Stimulated activated effector memory CD8-positive, alpha-beta T cell treated with anti-CD3 and anti-CD28 coated beads, Interleukin-12 subunit alpha, Interleukin-12 subunit beta, amount 100 ng/mL, for 72 hours (primary cell): ENCODE measurements at regions not wholly inside any gene's neighbourhood (a gene's known extent, or its start where the extent isn't known, plus 50 kb on each side); places are given as distances from the start of the nearest gene placed in this dataset.

ENCODE experiments used
- ATAC-seq: fragments of 150-1000 bp; cut with Tn5 transposase; 2 replicates; pipeline ENCODE4 v1.10.0; 2021
- DNase-seq, 2 donors: peaks; one replicate each; pipeline ENCODE4 v3.0.0; 2021 to 2022; ENCODE audit warnings: low spot score in 2 of 2
- H3K27ac Mint-ChIP-seq: one replicate; pipeline ENCODE4 v1.8.0; 2022; ENCODE audit warnings: mild to moderate bottlenecking, mixed read lengths
- H3K36me3 Mint-ChIP-seq: one replicate; pipeline ENCODE4 v1.8.0; 2022; ENCODE audit warnings: mild to moderate bottlenecking, mixed read lengths
- H3K4me1 Mint-ChIP-seq: one replicate; pipeline ENCODE4 v1.8.0; 2022; ENCODE audit warnings: mixed read lengths
- H3K4me3 Mint-ChIP-seq: one replicate; pipeline ENCODE4 v1.8.0; 2022; ENCODE audit warnings: mild to moderate bottlenecking, mixed read lengths
- H3K9me3 Mint-ChIP-seq: one replicate; pipeline ENCODE4 v1.8.0; 2022; ENCODE audit warnings: mixed read lengths

- Mint-ChIP-seq H3K36me3 (no peaks in the 10 kb centered on the region), H3K4me1 (no peaks in the 10 kb centered on the region), H3K4me3 (no peak overlapping the region), H3K27ac (no peak overlapping the region), H3K9me3 (peaks cover 2% of the 10 kb centered on the region)
- DNase-seq (no peak), ATAC-seq (no peak)
These were observed 518.2 kb downstream of the TLR4 start for GRCh38 chr9:118222375-118222774.

- H3K27ac Mint-ChIP-seq = no peak overlapping the region
- H3K36me3 Mint-ChIP-seq = no peaks in the 10 kb centered on the region
- no peaks in the 10 kb centered on the region for H3K4me1 Mint-ChIP-seq
- no peak for DNase-seq
- peaks cover 2% of the 10 kb centered on the region for H3K9me3 Mint-ChIP-seq
- no peak overlapping the region for H3K4me3 Mint-ChIP-seq
- ATAC-seq = no peak
These were observed 518.9 kb downstream of the TLR4 start for GRCh38 chr9:118223111-118223510.

GRCh38 chr9:118230329-118230728 is 526.1 kb downstream of the TLR4 start:
- ATAC-seq = no peak
- no peak for DNase-seq
- H3K9me3 Mint-ChIP-seq = no peaks in the 10 kb centered on the region
- H3K27ac Mint-ChIP-seq = no peak overlapping the region
- H3K4me3 Mint-ChIP-seq = no peak overlapping the region
- H3K36me3 Mint-ChIP-seq = no peaks in the 10 kb centered on the region
- H3K4me1 Mint-ChIP-seq = no peaks in the 10 kb centered on the region

GRCh38 chr9:118236625-118237024 is 532.4 kb downstream of the TLR4 start:
- DNase-seq (no peak), ATAC-seq (no peak)
- Mint-ChIP-seq H3K36me3 (no peaks in the 10 kb centered on the region), H3K4me3 (no peak overlapping the region), H3K4me1 (no peaks in the 10 kb centered on the region), H3K27ac (no peak overlapping the region), H3K9me3 (peaks cover 2% of the 10 kb centered on the region)

GRCh38 chr9:118238139-118238538 is 533.9 kb downstream of the TLR4 start:
- no peaks in the 10 kb centered on the region for H3K36me3 Mint-ChIP-seq
- peaks cover 2% of the 10 kb centered on the region for H3K9me3 Mint-ChIP-seq
- H3K27ac Mint-ChIP-seq = no peak overlapping the region
- no peak for ATAC-seq
- DNase-seq = no peak
- no peak overlapping the region for H3K4me3 Mint-ChIP-seq
- H3K4me1 Mint-ChIP-seq = no peaks in the 10 kb centered on the region

GRCh38 chr9:118252027-118252426 is 547.8 kb downstream of the TLR4 start:
- H3K27ac Mint-ChIP-seq = no peak overlapping the region
- H3K4me3 Mint-ChIP-seq = no peak overlapping the region
- DNase-seq (no peak), ATAC-seq (no peak)
- H3K4me1 Mint-ChIP-seq = no peaks in the 10 kb centered on the region
- H3K9me3 Mint-ChIP-seq = peaks cover 3% of the 10 kb centered on the region
- no peaks in the 10 kb centered on the region for H3K36me3 Mint-ChIP-seq

- peaks cover 8% of the 10 kb centered on the region for H3K9me3 Mint-ChIP-seq
- no peaks in the 10 kb centered on the region for H3K4me1 Mint-ChIP-seq
- no peaks in the 10 kb centered on the region for H3K36me3 Mint-ChIP-seq
- H3K4me3 Mint-ChIP-seq = no peak overlapping the region
- no peak for ATAC-seq
- H3K27ac Mint-ChIP-seq = no peak overlapping the region
- no peak for DNase-seq
These were observed 558.0 kb downstream of the TLR4 start for GRCh38 chr9:118262191-118262590.

GRCh38 chr9:118263949-118264348 is 559.7 kb downstream of the TLR4 start:
- Mint-ChIP-seq H3K9me3 (peaks cover 5% of the 10 kb centered on the region), H3K36me3 (no peaks in the 10 kb centered on the region), H3K27ac (no peak overlapping the region), H3K4me3 (no peak overlapping the region), H3K4me1 (no peaks in the 10 kb centered on the region)
- ATAC-seq (no peak), DNase-seq (no peak)

- Mint-ChIP-seq H3K9me3 (peaks cover 4% of the 10 kb centered on the region), H3K4me1 (no peaks in the 10 kb centered on the region), H3K36me3 (no peaks in the 10 kb centered on the region), H3K27ac (no peak overlapping the region), H3K4me3 (no peak overlapping the region)
- DNase-seq = no peak
- no peak for ATAC-seq
These were observed 563.8 kb downstream of the TLR4 start for GRCh38 chr9:118268046-118268445.

- Mint-ChIP-seq H3K36me3 (no peaks in the 10 kb centered on the region), H3K27ac (no peak overlapping the region), H3K4me3 (no peak overlapping the region), H3K4me1 (no peaks in the 10 kb centered on the region), H3K9me3 (peaks cover 4% of the 10 kb centered on the region)
- no peak for ATAC-seq
- no peak for DNase-seq
These were observed 565.4 kb downstream of the TLR4 start for GRCh38 chr9:118269623-118270022.

GRCh38 chr9:118271331-118271730 is 567.1 kb downstream of the TLR4 start:
- Mint-ChIP-seq H3K4me3 (no peak overlapping the region), H3K27ac (no peak overlapping the region), H3K4me1 (no peaks in the 10 kb centered on the region), H3K36me3 (no peaks in the 10 kb centered on the region), H3K9me3 (peaks cover 4% of the 10 kb centered on the region)
- ATAC-seq (no peak), DNase-seq (no peak)

GRCh38 chr9:118271936-118272335 is 567.7 kb downstream of the TLR4 start:
- Mint-ChIP-seq H3K36me3 (no peaks in the 10 kb centered on the region), H3K9me3 (peaks cover 4% of the 10 kb centered on the region), H3K27ac (no peak overlapping the region), H3K4me3 (no peak overlapping the region), H3K4me1 (no peaks in the 10 kb centered on the region)
- DNase-seq (no peak), ATAC-seq (no peak)

- Mint-ChIP-seq H3K4me1 (no peaks in the 10 kb centered on the region), H3K9me3 (peaks cover 4% of the 10 kb centered on the region), H3K36me3 (no peaks in the 10 kb centered on the region), H3K4me3 (no peak overlapping the region), H3K27ac (no peak overlapping the region)
- ATAC-seq = no peak
- DNase-seq = no peak
These were observed 568.8 kb downstream of the TLR4 start for GRCh38 chr9:118273048-118273447.

- Mint-ChIP-seq H3K27ac (no peak overlapping the region), H3K9me3 (no peaks in the 10 kb centered on the region), H3K4me3 (no peak overlapping the region), H3K4me1 (no peaks in the 10 kb centered on the region), H3K36me3 (no peaks in the 10 kb centered on the region)
- no peak for DNase-seq
- no peak for ATAC-seq
These were observed 572.6 kb downstream of the TLR4 start for GRCh38 chr9:118276784-118277183.

- H3K4me1 Mint-ChIP-seq = no peaks in the 10 kb centered on the region
- no peaks in the 10 kb centered on the region for H3K9me3 Mint-ChIP-seq
- no peak overlapping the region for H3K27ac Mint-ChIP-seq
These were observed 577.6 kb downstream of the TLR4 start for GRCh38 chr9:118281772-118282171.

GRCh38 chr9:118283488-118283887 is 579.3 kb downstream of the TLR4 start:
- Mint-ChIP-seq H3K36me3 (no peaks in the 10 kb centered on the region), H3K4me1 (no peaks in the 10 kb centered on the region), H3K9me3 (no peaks in the 10 kb centered on the region)

More at GRCh38 chr9:118281772-118282171, 577.6 kb downstream of the TLR4 start:
- ATAC-seq (no peak), DNase-seq (no peak)
- Mint-ChIP-seq H3K36me3 (no peaks in the 10 kb centered on the region), H3K4me3 (no peak overlapping the region)

GRCh38 chr9:118290116-118290515 is 585.9 kb downstream of the TLR4 start:
- H3K27ac Mint-ChIP-seq = no peak overlapping the region
- no peaks in the 10 kb centered on the region for H3K4me1 Mint-ChIP-seq
- ATAC-seq = no peak
- no peak overlapping the region for H3K4me3 Mint-ChIP-seq
- H3K9me3 Mint-ChIP-seq = peaks cover 5% of the 10 kb centered on the region
- no peaks in the 10 kb centered on the region for H3K36me3 Mint-ChIP-seq
- no peak for DNase-seq

More at GRCh38 chr9:118283488-118283887, 579.3 kb downstream of the TLR4 start:
- DNase-seq = no peak
- no peak overlapping the region for H3K27ac Mint-ChIP-seq
- no peak for ATAC-seq
- no peak overlapping the region for H3K4me3 Mint-ChIP-seq
